Stimulated activated CD8-positive, alpha-beta memory T cell treated with anti-CD3 and anti-CD28 coated beads, Interleukin-7, amount 100 ng/mL, for 24 hours (primary cell): ENCODE measurements at regions not wholly inside any gene's neighbourhood (a gene's known extent, or its start where the extent isn't known, plus 50 kb on each side); places are given as distances from the start of the nearest gene placed in this dataset.
"Not testable (repeated sequence)": the region's sequence is repeated elsewhere in the genome, so short reads cannot be mapped to it uniquely, and the experiment has no call there.

Experiments used
- DNase-seq: peaks from one replicate; pipeline ENCODE4 v3.0.0-alpha.2; 2020; ENCODE audit warnings: low read depth

- DNase-seq = no peak
Measured at GRCh38 chr20:5492937-5493336, 117.9 kb downstream of the GPCPD1 start.

- DNase-seq = no peak
Measured at GRCh38 chr20:5491455-5491854, 119.4 kb downstream of the GPCPD1 start.

- no peak for DNase-seq
Measured at GRCh38 chr20:5489601-5490000, 121.2 kb downstream of the GPCPD1 start.

- no peak for DNase-seq
Measured at GRCh38 chr20:5488823-5489222, 122.0 kb downstream of the GPCPD1 start.

- DNase-seq = no peak
Measured at GRCh38 chr20:5486377-5487054, 124.3 kb downstream of the GPCPD1 start.

GRCh38 chr20:5484926-5485325 lies 125.9 kb downstream of the GPCPD1 start:
- no peak for DNase-seq

GRCh38 chr20:5484346-5484745 lies 126.5 kb downstream of the GPCPD1 start:
- DNase-seq = no peak

- no peak for DNase-seq
Measured at GRCh38 chr20:5482791-5483190, 128.0 kb downstream of the GPCPD1 start.

- no peak for DNase-seq
Measured at GRCh38 chr20:5481872-5482271, 128.9 kb downstream of the GPCPD1 start.

- no peak for DNase-seq
Measured at GRCh38 chr20:5480824-5481600, 129.8 kb downstream of the GPCPD1 start.

GRCh38 chr20:5474646-5475550 lies 135.9 kb downstream of the GPCPD1 start:
- no peak for DNase-seq

GRCh38 chr20:5471866-5472265 lies 138.9 kb downstream of the GPCPD1 start:
- not testable (repeated sequence) for DNase-seq

GRCh38 chr20:5471368-5471767 lies 139.4 kb downstream of the GPCPD1 start:
- no peak for DNase-seq

- DNase-seq = no peak
Measured at GRCh38 chr20:5470943-5471342, 139.9 kb downstream of the GPCPD1 start.

GRCh38 chr20:5470458-5470857 lies 140.3 kb downstream of the GPCPD1 start:
- no peak for DNase-seq

GRCh38 chr20:5469111-5469510 lies 141.7 kb downstream of the GPCPD1 start:
- no peak for DNase-seq

GRCh38 chr20:5467086-5467485 lies 143.7 kb downstream of the GPCPD1 start:
- DNase-seq = no peak

GRCh38 chr20:5465604-5465927 lies 145.2 kb downstream of the GPCPD1 start:
- DNase-seq = no peak

- DNase-seq = no peak
Measured at GRCh38 chr20:5464901-5465603, 145.8 kb downstream of the GPCPD1 start.

GRCh38 chr20:5463007-5463686 lies 146.4 kb upstream of the PROKR2 start:
- DNase-seq = no peak

- not testable (repeated sequence) for DNase-seq
Measured at GRCh38 chr20:5453745-5454144, 137.0 kb upstream of the PROKR2 start.
